ENCODE measurements at regions not wholly inside any gene's neighbourhood (a gene's known extent, or its start where the extent isn't known, plus 50 kb on each side); places are given as distances from the start of the nearest gene placed in this dataset.

DNA sequence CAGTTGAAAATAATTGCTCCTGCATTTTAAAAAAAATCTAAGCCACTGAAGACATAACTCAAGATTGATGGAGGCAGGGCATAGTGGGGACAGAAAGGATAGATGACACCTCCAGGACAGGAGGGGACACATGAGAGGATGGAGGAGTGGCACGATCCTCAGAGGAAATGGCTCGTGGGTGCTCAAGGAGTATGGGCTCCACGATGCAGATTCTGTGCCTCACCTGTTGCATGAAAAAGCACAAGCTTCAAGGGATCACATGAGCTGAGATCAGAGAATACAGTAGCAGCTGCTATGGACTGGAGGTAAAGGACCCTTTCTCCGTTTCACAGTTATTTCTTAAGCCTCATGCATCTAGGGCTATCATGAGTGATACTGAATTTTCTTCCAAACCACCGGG is 69.7 kb upstream of the KL start:
- no peak overlapping the region for H3K4me3 Mint-ChIP-seq
- peaks cover 6% of the 10 kb centered on the region for H3K4me1 Mint-ChIP-seq (ENCODE audit: low read depth)
- H3K27me3 Mint-ChIP-seq (ENCODE audit: low read depth): peaks cover 3% of the 10 kb centered on the region
- peaks cover 2% of the 10 kb centered on the region for H3K36me3 Mint-ChIP-seq (ENCODE audit: low read depth)
- no peak for DNase-seq (ENCODE audit: low spot score)
- no peak overlapping the region for H3K27ac Mint-ChIP-seq
- H3K9me3 Mint-ChIP-seq: no peaks in the 10 kb centered on the region

GRCh38 chr13:32947411-32948276 is 68.6 kb upstream of the KL start:
- H3K9me3 Mint-ChIP-seq: no peaks in the 10 kb centered on the region
- peaks cover 3% of the 10 kb centered on the region for H3K4me1 Mint-ChIP-seq (ENCODE audit: low read depth)
- no peak for DNase-seq (ENCODE audit: low spot score)
- peaks cover 3% of the 10 kb centered on the region for H3K27me3 Mint-ChIP-seq (ENCODE audit: low read depth)
- no peaks in the 10 kb centered on the region for H3K36me3 Mint-ChIP-seq (ENCODE audit: low read depth)
- no peak overlapping the region for H3K27ac Mint-ChIP-seq
- H3K4me3 Mint-ChIP-seq: no peak overlapping the region

- DNase-seq (ENCODE audit: low spot score): no peak
- peaks cover 3% of the 10 kb centered on the region for H3K4me1 Mint-ChIP-seq (ENCODE audit: low read depth)
- H3K36me3 Mint-ChIP-seq (ENCODE audit: low read depth): no peaks in the 10 kb centered on the region
- H3K4me3 Mint-ChIP-seq: no peak overlapping the region
- H3K9me3 Mint-ChIP-seq: no peaks in the 10 kb centered on the region
- no peak overlapping the region for H3K27ac Mint-ChIP-seq
- H3K27me3 Mint-ChIP-seq (ENCODE audit: low read depth): peaks cover 3% of the 10 kb centered on the region
Observed at GRCh38 chr13:32949820-32950219, 66.4 kb upstream of the KL start.

DNA sequence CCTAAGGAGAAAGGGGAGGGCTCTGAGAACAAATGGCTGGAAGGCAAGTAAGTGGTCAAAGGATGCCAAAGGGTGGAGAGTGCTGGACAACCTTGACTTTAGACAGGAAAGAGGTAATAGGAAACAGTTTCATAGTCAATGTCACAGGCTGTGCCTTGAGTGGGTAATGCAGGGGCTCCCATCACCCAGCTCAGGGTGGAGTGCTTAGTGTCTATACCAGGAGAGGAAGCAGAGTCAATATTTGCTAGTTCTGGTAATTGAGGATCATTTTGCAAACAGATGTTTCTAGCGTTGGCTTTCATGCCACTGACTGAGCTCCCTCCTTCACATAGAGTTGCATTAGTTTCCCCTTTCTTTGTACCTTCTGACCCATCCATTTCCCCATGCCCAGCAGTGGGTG is 64.6 kb upstream of the KL start:
- Mint-ChIP-seq H3K9me3 (no peaks in the 10 kb centered on the region), H3K27ac (no peak overlapping the region), H3K27me3 (ENCODE audit: low read depth) (peaks cover 3% of the 10 kb centered on the region), H3K36me3 (ENCODE audit: low read depth) (no peaks in the 10 kb centered on the region), H3K4me1 (ENCODE audit: low read depth) (no peaks in the 10 kb centered on the region), H3K4me3 (no peak overlapping the region)
- no peak for DNase-seq (ENCODE audit: low spot score)

DNA sequence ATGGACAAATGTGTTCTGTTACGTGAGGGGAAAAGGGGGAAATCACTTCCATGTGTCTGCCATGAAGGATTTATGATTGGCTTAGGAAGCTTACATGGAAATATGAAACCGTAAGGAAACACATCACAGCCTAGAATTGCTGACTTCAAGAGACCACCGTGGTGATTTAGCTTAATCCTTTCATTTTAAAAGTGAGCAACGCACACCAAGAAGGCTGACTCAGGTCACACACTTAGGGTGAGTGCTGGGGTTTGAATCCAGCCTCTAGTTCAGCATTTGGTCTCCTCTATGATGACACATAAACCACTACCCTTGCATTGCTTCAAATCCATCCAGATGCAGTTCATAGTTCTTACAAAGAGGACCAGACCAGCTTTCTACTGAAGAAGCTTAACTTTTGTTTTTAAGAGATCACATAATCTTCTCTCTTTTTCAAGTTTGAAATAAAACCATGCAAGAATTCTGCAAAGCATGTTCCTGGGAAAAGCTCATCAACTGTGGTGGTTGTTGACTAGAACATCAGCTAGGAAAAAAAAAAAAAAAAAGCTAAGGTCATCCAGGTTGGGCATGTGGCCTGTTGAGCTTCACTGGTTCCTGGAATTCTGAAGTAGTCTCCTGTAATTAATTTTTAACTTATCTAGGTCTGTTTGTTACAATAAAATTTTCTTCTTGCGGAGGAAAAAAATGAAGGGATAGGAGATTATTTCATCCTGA is 60.2 kb upstream of the KL start:
- H3K4me3 Mint-ChIP-seq: no peak overlapping the region
- no peak for DNase-seq (ENCODE audit: low spot score)
- no peak overlapping the region for H3K27ac Mint-ChIP-seq
- H3K9me3 Mint-ChIP-seq: no peaks in the 10 kb centered on the region
- H3K27me3 Mint-ChIP-seq (ENCODE audit: low read depth): peaks cover 7% of the 10 kb centered on the region
- no peaks in the 10 kb centered on the region for H3K36me3 Mint-ChIP-seq (ENCODE audit: low read depth)
- H3K4me1 Mint-ChIP-seq (ENCODE audit: low read depth): no peaks in the 10 kb centered on the region

DNA sequence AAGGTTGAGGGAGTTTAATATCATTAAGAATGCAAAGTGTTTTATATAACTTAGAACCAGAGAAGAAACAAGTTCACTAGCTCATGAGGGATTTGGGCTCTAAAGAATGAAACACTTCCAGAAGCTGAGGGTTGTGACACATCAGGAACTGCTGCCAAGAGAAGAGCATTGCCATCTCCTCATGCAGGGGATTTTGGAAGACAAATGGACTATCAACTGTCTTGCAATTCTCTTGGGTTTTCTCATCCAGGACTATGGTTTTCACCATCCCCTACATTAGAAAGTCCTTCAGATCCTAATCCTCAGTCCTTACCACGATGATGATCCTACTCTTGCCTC is 59.7 kb upstream of the KL start:
- no peak for DNase-seq (ENCODE audit: low spot score)
- H3K4me1 Mint-ChIP-seq (ENCODE audit: low read depth): no peaks in the 10 kb centered on the region

DNA sequence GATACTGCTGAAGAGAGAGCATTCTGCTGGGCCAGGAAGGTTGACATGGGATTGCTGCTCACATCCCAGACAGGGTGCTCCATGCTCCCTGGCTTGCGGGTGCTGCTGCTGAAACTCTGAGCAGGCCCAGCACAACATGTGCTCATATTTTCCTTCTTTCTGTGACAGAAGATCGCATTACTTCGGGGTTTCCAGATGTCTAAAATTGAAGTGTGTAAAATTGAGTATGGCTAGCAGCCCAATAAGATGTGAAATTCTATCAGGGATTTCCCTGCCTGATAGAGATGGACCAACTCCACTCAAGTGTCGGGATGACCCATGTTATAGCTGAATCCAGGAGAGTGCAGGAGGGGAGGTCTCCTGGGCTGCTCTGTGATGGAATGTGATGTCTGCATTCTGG is 55.6 kb upstream of the KL start:
- H3K9me3 Mint-ChIP-seq: no peaks in the 10 kb centered on the region
- no peak overlapping the region for H3K27ac Mint-ChIP-seq
- peaks cover 11% of the 10 kb centered on the region for H3K27me3 Mint-ChIP-seq (ENCODE audit: low read depth)
- H3K36me3 Mint-ChIP-seq (ENCODE audit: low read depth): no peaks in the 10 kb centered on the region
- H3K4me1 Mint-ChIP-seq (ENCODE audit: low read depth): no peaks in the 10 kb centered on the region
- DNase-seq (ENCODE audit: low spot score): no peak
- H3K4me3 Mint-ChIP-seq: no peak overlapping the region

More for the DNA sequence above, 59.7 kb upstream of the KL start:
- Mint-ChIP-seq H3K36me3 (ENCODE audit: low read depth) (no peaks in the 10 kb centered on the region), H3K4me3 (no peak overlapping the region), H3K27me3 (ENCODE audit: low read depth) (peaks cover 7% of the 10 kb centered on the region), H3K27ac (no peak overlapping the region), H3K9me3 (no peaks in the 10 kb centered on the region)

GRCh38 chr13:32961724-32962123 is 54.5 kb upstream of the KL start:
- Mint-ChIP-seq H3K36me3 (ENCODE audit: low read depth) (no peaks in the 10 kb centered on the region), H3K27ac (no peak overlapping the region), H3K9me3 (no peaks in the 10 kb centered on the region), H3K4me1 (ENCODE audit: low read depth) (no peaks in the 10 kb centered on the region), H3K4me3 (no peak overlapping the region), H3K27me3 (ENCODE audit: low read depth) (peaks cover 11% of the 10 kb centered on the region)
- DNase-seq (ENCODE audit: low spot score): no peak

DNA sequence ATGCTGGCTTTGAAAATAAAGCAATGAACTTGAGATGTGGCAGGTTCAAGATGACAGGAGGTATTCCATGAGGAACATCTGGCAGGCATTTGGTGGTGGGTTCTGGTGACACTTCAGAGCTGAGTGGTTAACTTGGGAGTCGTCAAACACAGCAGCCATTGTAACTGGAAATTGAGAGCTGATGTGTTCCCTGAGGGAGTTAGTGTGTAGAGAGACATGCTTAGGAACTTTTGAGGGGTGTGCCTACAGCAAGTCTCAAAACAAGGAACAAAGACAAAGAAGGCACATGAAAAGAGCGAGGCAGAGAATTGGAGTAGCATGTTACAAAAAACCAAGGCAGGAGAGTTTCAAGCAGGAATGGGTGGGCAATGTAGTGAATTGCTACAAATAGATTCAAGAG is 53.9 kb upstream of the KL start:
- Mint-ChIP-seq H3K27ac (no peak overlapping the region), H3K9me3 (no peaks in the 10 kb centered on the region), H3K4me3 (no peak overlapping the region), H3K4me1 (ENCODE audit: low read depth) (no peaks in the 10 kb centered on the region), H3K36me3 (ENCODE audit: low read depth) (no peaks in the 10 kb centered on the region), H3K27me3 (ENCODE audit: low read depth) (peaks cover 6% of the 10 kb centered on the region)
- DNase-seq (ENCODE audit: low spot score): no peak

DNA sequence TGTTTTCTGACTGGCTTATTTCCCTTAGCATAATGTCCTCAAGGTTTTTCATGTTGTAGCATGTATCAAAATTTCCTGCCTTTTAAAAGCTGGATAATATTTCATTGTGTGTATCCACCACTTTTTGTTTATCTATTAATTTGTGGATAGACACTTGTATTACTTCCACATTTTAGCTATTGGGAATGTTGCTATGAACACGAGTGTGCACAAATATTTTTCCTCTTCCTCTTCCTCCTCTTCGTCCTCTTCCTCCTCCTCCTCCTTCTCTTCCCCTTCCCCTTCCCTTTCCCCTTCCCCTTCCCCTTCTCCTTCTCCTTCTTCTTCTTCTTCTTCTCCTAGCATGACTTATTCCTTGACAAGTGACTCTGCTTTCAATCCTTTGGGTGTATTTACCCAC is 51.2 kb upstream of the KL start:
- Mint-ChIP-seq H3K4me3 (no peak overlapping the region), H3K27ac (no peak overlapping the region), H3K36me3 (ENCODE audit: low read depth) (no peaks in the 10 kb centered on the region), H3K4me1 (ENCODE audit: low read depth) (peaks cover 7% of the 10 kb centered on the region), H3K27me3 (ENCODE audit: low read depth) (peaks cover 8% of the 10 kb centered on the region), H3K9me3 (no peaks in the 10 kb centered on the region)
- no peak for DNase-seq (ENCODE audit: low spot score)
